Astrocyte (in vitro differentiated cells and primary cell): ENCODE measurements at regions not wholly inside any gene's neighbourhood (a gene's known extent, or its start where the extent isn't known, plus 50 kb on each side); places are given as distances from the start of the nearest gene placed in this dataset.
"Not testable (repeated sequence)": the region's sequence is repeated elsewhere in the genome, so short reads cannot be mapped to it uniquely, and the experiment has no call there.

Experiments
- DNase-seq: peaks from one replicate; pipeline ENCODE4 v3.0.0-alpha.2; 2010; ENCODE audit warnings: low read depth
- FAIRE-seq: peaks from 2 replicates; lab custom pipeline; 2011; peaks lifted over from hg19 to GRCh38; lab: Jason Lieb, UNC
- H2AFZ ChIP-seq: 2 replicates; pipeline ENCODE4 v1.6.0; 2012; ENCODE audit warnings: low read depth, low read length, inconsistent platforms
- H3K27ac ChIP-seq: 2 replicates; pipeline ENCODE4 v1.5.1; 2011; ENCODE audit warnings: low read depth, low read length, inconsistent platforms
- H3K27me3 ChIP-seq: 2 replicates; pipeline ENCODE4 v1.6.0; 2011; ENCODE audit warnings: low read length, inconsistent platforms; ENCODE audit not compliant: insufficient read depth
- H3K36me3 ChIP-seq: 2 replicates; pipeline ENCODE4 v1.5.1; 2011; ENCODE audit warnings: low read length, inconsistent platforms; ENCODE audit not compliant: insufficient read depth
- H3K4me1 ChIP-seq: 2 replicates; pipeline ENCODE4 v1.5.1; 2011; ENCODE audit warnings: low read length, inconsistent platforms; ENCODE audit not compliant: insufficient read depth
- H3K4me2 ChIP-seq: 2 replicates; pipeline ENCODE4 v1.6.0; 2012; ENCODE audit warnings: low read length, inconsistent platforms
- H3K4me3 ChIP-seq: 2 replicates; pipeline ENCODE4 v1.5.1; 2011; ENCODE audit warnings: low read depth, mild to moderate bottlenecking, low read length, inconsistent platforms; ENCODE audit not compliant: insufficient read depth
- H3K79me2 ChIP-seq: 2 replicates; pipeline ENCODE4 v1.6.0; 2012; ENCODE audit warnings: mild to moderate bottlenecking, low read length, inconsistent platforms; ENCODE audit not compliant: insufficient read depth
- H3K9ac ChIP-seq: 2 replicates; pipeline ENCODE4 v1.6.0; 2012; ENCODE audit warnings: mild to moderate bottlenecking, low read length, inconsistent platforms
- H3K9me3 ChIP-seq: 2 replicates; pipeline ENCODE4 v1.5.1; 2012; ENCODE audit warnings: low read depth, mild to moderate bottlenecking, low read length, inconsistent platforms; ENCODE audit not compliant: insufficient read depth
- H4K20me1 ChIP-seq: 2 replicates; pipeline ENCODE4 v1.6.0; 2012; ENCODE audit warnings: low read length, inconsistent platforms; ENCODE audit not compliant: insufficient read depth
- H3K27ac Mint-ChIP-seq: one replicate; pipeline ENCODE4 v1.8.0; 2021; ENCODE audit warnings: mild to moderate bottlenecking, mixed read lengths; ENCODE audit not compliant: unreplicated experiment
- H3K27me3 Mint-ChIP-seq: one replicate; pipeline ENCODE4 v1.8.0; 2021; ENCODE audit warnings: low read depth, mixed read lengths; ENCODE audit not compliant: unreplicated experiment
- H3K36me3 Mint-ChIP-seq: one replicate; pipeline ENCODE4 v1.8.0; 2021; ENCODE audit warnings: low read depth, mixed read lengths; ENCODE audit not compliant: unreplicated experiment
- H3K4me1 Mint-ChIP-seq: one replicate; pipeline ENCODE4 v1.8.0; 2021; ENCODE audit warnings: low read depth, mixed read lengths; ENCODE audit not compliant: unreplicated experiment
- H3K4me3 Mint-ChIP-seq: one replicate; pipeline ENCODE4 v1.8.0; 2021; ENCODE audit warnings: mild to moderate bottlenecking, moderate library complexity, mixed read lengths; ENCODE audit not compliant: unreplicated experiment
- H3K9me3 Mint-ChIP-seq: one replicate; pipeline ENCODE4 v1.8.0; 2021; ENCODE audit warnings: mild to moderate bottlenecking, mixed read lengths; ENCODE audit not compliant: unreplicated experiment
- EZH2 ChIP-seq: IDR thresholded peaks from 2 replicates; pipeline ENCODE4 v1.6.1; 2012; ENCODE audit warnings: mild to moderate bottlenecking, low read length, inconsistent platforms; ENCODE audit not compliant: insufficient read depth
- TF ChIP-seq, protein P1 (sequence below): IDR thresholded peaks from 2 replicates; pipeline ENCODE4 v1.5.1; 2011; ENCODE audit warnings: low read depth, mild to moderate bottlenecking, inconsistent platforms, low read length, moderate library complexity; ENCODE audit not compliant: insufficient read depth

DNA sequence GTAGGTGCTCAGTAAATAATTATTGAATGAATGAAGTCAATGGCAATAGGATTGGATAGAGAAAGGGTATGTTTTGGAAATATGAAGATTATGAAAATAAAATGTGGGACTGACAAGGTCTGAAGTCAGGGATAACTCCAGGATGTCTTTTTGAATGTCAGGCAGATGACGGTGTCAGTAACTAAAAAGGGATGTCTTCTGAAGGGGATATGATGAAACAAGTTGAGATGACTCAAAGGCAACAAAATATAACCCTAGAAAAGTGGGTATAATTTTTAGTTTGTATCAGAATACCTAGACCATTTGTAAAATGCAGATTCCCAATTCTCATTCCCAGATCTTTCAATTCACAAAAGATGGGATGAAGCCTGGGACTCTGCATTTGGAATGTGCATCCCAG lies 257.3 kb upstream of the SGK1 start:
- peaks cover 3% of the 10 kb centered on the region for H3K9me3 Mint-ChIP-seq
- no peak overlapping the region for H3K4me3 ChIP-seq
- no peaks in the 10 kb centered on the region for H3K79me2 ChIP-seq
- FAIRE-seq: no peak
- no peak overlapping the region for H3K9ac ChIP-seq
- H3K4me2 ChIP-seq: no peak overlapping the region
- H3K4me3 Mint-ChIP-seq: no peak overlapping the region
- DNase-seq: no peak
- no peaks in the 10 kb centered on the region for H3K4me1 Mint-ChIP-seq
- H3K27ac Mint-ChIP-seq: no peak overlapping the region
- H3K4me1 ChIP-seq: no peaks in the 10 kb centered on the region
- H3K27me3 ChIP-seq: no peaks in the 10 kb centered on the region
- H3K9me3 ChIP-seq: no peaks in the 10 kb centered on the region
- no peaks in the 10 kb centered on the region for H3K36me3 ChIP-seq
- no peaks in the 10 kb centered on the region for H3K36me3 Mint-ChIP-seq
- no peak overlapping the region for H3K27ac ChIP-seq
- H4K20me1 ChIP-seq: no peaks in the 10 kb centered on the region
- H3K27me3 Mint-ChIP-seq: no peaks in the 10 kb centered on the region
- H2AFZ ChIP-seq: no peak overlapping the region
- TF ChIP-seq EZH2: no peak
- TF ChIP-seq, protein P1, sequence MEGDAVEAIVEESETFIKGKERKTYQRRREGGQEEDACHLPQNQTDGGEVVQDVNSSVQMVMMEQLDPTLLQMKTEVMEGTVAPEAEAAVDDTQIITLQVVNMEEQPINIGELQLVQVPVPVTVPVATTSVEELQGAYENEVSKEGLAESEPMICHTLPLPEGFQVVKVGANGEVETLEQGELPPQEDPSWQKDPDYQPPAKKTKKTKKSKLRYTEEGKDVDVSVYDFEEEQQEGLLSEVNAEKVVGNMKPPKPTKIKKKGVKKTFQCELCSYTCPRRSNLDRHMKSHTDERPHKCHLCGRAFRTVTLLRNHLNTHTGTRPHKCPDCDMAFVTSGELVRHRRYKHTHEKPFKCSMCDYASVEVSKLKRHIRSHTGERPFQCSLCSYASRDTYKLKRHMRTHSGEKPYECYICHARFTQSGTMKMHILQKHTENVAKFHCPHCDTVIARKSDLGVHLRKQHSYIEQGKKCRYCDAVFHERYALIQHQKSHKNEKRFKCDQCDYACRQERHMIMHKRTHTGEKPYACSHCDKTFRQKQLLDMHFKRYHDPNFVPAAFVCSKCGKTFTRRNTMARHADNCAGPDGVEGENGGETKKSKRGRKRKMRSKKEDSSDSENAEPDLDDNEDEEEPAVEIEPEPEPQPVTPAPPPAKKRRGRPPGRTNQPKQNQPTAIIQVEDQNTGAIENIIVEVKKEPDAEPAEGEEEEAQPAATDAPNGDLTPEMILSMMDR: no peak

GRCh38 chr6:134574491-134574890 lies 256.6 kb upstream of the SGK1 start:
- Mint-ChIP-seq H3K27ac (no peak overlapping the region), H3K27me3 (no peaks in the 10 kb centered on the region), H3K4me1 (no peaks in the 10 kb centered on the region), H3K4me3 (no peak overlapping the region), H3K36me3 (no peaks in the 10 kb centered on the region), H3K9me3 (peaks cover 3% of the 10 kb centered on the region)
- H3K27ac ChIP-seq: no peak overlapping the region
- DNase-seq: no peak
- no peaks in the 10 kb centered on the region for H3K27me3 ChIP-seq
- no peaks in the 10 kb centered on the region for H3K36me3 ChIP-seq
- no peaks in the 10 kb centered on the region for H3K79me2 ChIP-seq
- H2AFZ ChIP-seq: no peak overlapping the region
- no peaks in the 10 kb centered on the region for H3K9me3 ChIP-seq
- no peaks in the 10 kb centered on the region for H4K20me1 ChIP-seq
- TF ChIP-seq, protein P1: no peak
- no peak for TF ChIP-seq EZH2
- H3K4me1 ChIP-seq: no peaks in the 10 kb centered on the region
- no peak overlapping the region for H3K4me3 ChIP-seq
- no peak for FAIRE-seq
- H3K4me2 ChIP-seq: no peak overlapping the region
- H3K9ac ChIP-seq: no peak overlapping the region

- not testable (repeated sequence) for H3K27me3 Mint-ChIP-seq, FAIRE-seq
These were observed 252.1 kb upstream of the SGK1 start for GRCh38 chr6:134569996-134570395.

More at GRCh38 chr6:134569996-134570395, 252.1 kb upstream of the SGK1 start:
- not testable (repeated sequence) for H3K27ac ChIP-seq, H3K27ac Mint-ChIP-seq, H3K79me2 ChIP-seq, H3K4me3 Mint-ChIP-seq, H3K9ac ChIP-seq, H4K20me1 ChIP-seq, H3K4me2 ChIP-seq, H3K36me3 ChIP-seq, H3K9me3 ChIP-seq, H3K36me3 Mint-ChIP-seq, H3K4me1 Mint-ChIP-seq, DNase-seq, H2AFZ ChIP-seq, H3K4me3 ChIP-seq, H3K9me3 Mint-ChIP-seq, H3K27me3 ChIP-seq, H3K4me1 ChIP-seq
